CD14-positive monocyte (primary cell): ENCODE measurements at regions not wholly inside any gene's neighbourhood (a gene's known extent, or its start where the extent isn't known, plus 50 kb on each side); places are given as distances from the start of the nearest gene placed in this dataset.

Experiments used
- DNase-seq, 3 donors: peaks; one replicate each; pipeline ENCODE4 v3.0.0-alpha.2; 2011 to 2022
- H2AFZ ChIP-seq: 2 replicates; pipeline ENCODE4 v1.6.0; 2012; ENCODE audit warnings: mild to moderate bottlenecking, low read depth, low read length, inconsistent platforms; ENCODE audit not compliant: insufficient read depth, poor library complexity, severe bottlenecking
- H3K27ac ChIP-seq, 2 donors: 1 replicate in 1 of 2; 2 replicates in 1 of 2; pipeline ENCODE4 v1.5.1; 2012 to 2013; ENCODE audit warnings: low read length in 2 of 2, control low read depth in 1 of 2, inconsistent platforms in 1 of 2, low read depth in 1 of 2, mild to moderate bottlenecking in 1 of 2
- H3K27me3 ChIP-seq, 2 donors: one replicate each; pipeline versions ENCODE4 v1.6.0 to v1.6.1; 2011 to 2013; ENCODE audit warnings: low read length in 2 of 2; ENCODE audit not compliant: control insufficient read depth in 2 of 2, insufficient read depth in 2 of 2
- H3K36me3 ChIP-seq, 2 donors: replicated peaks in 1 of 2; 1 replicate in 1 of 2; 2 replicates in 1 of 2; pipeline versions ENCODE4 v1.5.1 to v1.6.1; 2012 to 2013; ENCODE audit warnings: low read length in 2 of 2, control low read depth in 1 of 2, inconsistent platforms in 1 of 2, mild to moderate bottlenecking in 1 of 2; ENCODE audit not compliant: insufficient read depth in 2 of 2, control insufficient read depth in 1 of 2
- H3K4me1 ChIP-seq, 2 donors: 1 replicate in 1 of 2; 2 replicates in 1 of 2; pipeline versions ENCODE4 v1.5.1 to v1.6.1; 2012 to 2013; ENCODE audit warnings: low read length in 2 of 2, control low read depth in 1 of 2, inconsistent platforms in 1 of 2, mild to moderate bottlenecking in 1 of 2, moderate library complexity in 1 of 2; ENCODE audit not compliant: insufficient read depth in 2 of 2, control insufficient read depth in 1 of 2
- H3K4me2 ChIP-seq: replicated peaks from 2 replicates; pipeline ENCODE3; 2012; ENCODE audit warnings: low read length, moderate library complexity, mild to moderate bottlenecking; ENCODE audit not compliant: poor library complexity, severe bottlenecking; ENCODE audit errors: extremely low read depth
- H3K4me3 ChIP-seq, 3 experiments: fragments of 200-600 bp in 1 of 3; sonication (generic) in 1 of 3; replicated peaks in 1 of 3; 1 replicate in 2 of 3; 2 replicates in 1 of 3; pipeline ENCODE4 v1.5.1; 2011 to 2013; ENCODE audit warnings: low read length in 3 of 3, mild to moderate bottlenecking in 3 of 3, control low read depth in 2 of 3, low read depth in 2 of 3, inconsistent platforms in 1 of 3, moderate library complexity in 1 of 3
- H3K79me2 ChIP-seq: 2 replicates; pipeline ENCODE4 v1.6.0; 2012; ENCODE audit warnings: mild to moderate bottlenecking, control low read depth, inconsistent platforms, low read length, moderate library complexity; ENCODE audit not compliant: insufficient read depth
- H3K9ac ChIP-seq: 2 replicates; pipeline ENCODE4 v1.6.0; 2017; ENCODE audit warnings: low read length, mild to moderate bottlenecking; ENCODE audit not compliant: insufficient read depth, poor library complexity, severe bottlenecking
- H3K9me3 ChIP-seq, 2 donors: replicated peaks in 1 of 2; 1 replicate in 1 of 2; 2 replicates in 1 of 2; pipeline versions ENCODE4 v1.5.1 to v1.6.1; 2012 to 2013; ENCODE audit warnings: low read length in 2 of 2, control low read depth in 1 of 2; ENCODE audit not compliant: control insufficient read depth in 1 of 2, insufficient read depth in 1 of 2
- H4K20me1 ChIP-seq: 2 replicates; pipeline ENCODE4 v1.6.0; 2012; ENCODE audit warnings: mild to moderate bottlenecking, low read length, control low read depth, moderate library complexity; ENCODE audit not compliant: insufficient read depth
- H3K27ac Mint-ChIP-seq, 7 donors: one replicate each; pipeline ENCODE4 v1.8.0; 2020; ENCODE audit warnings: mild to moderate bottlenecking in 7 of 7, mixed read lengths in 7 of 7, moderate library complexity in 6 of 7, inconsistent platforms in 2 of 7
- H3K27me3 Mint-ChIP-seq, 3 donors: one replicate each; pipeline ENCODE4 v1.8.0; 2021 to 2022; ENCODE audit warnings: low read depth in 3 of 3, mild to moderate bottlenecking in 3 of 3, mixed read lengths in 3 of 3, moderate library complexity in 3 of 3, inconsistent platforms in 1 of 3
- H3K36me3 Mint-ChIP-seq, 2 donors: one replicate each; pipeline ENCODE4 v1.8.0; 2020; ENCODE audit warnings: mixed read lengths in 2 of 2, inconsistent platforms in 1 of 2, mild to moderate bottlenecking in 1 of 2
- H3K4me1 Mint-ChIP-seq: one replicate; pipeline ENCODE4 v1.8.0; 2020; ENCODE audit warnings: mild to moderate bottlenecking, mixed read lengths
- H3K4me3 Mint-ChIP-seq, 2 donors: one replicate each; pipeline ENCODE4 v1.8.0; 2020; ENCODE audit warnings: mild to moderate bottlenecking in 2 of 2, mixed read lengths in 2 of 2, moderate library complexity in 1 of 2
- H3K9me3 Mint-ChIP-seq, 7 donors: one replicate each; pipeline ENCODE4 v1.8.0; 2020 to 2022; ENCODE audit warnings: mixed read lengths in 7 of 7, mild to moderate bottlenecking in 6 of 7, moderate library complexity in 6 of 7, inconsistent platforms in 2 of 7
- WGBS: methylation state at CpG from one replicate; pipeline ENCODE4 v1.1.5; 2013; ENCODE audit warnings: missing lambda C conversion rate; ENCODE audit not compliant: insufficient coverage; 5-methylcytosine and 5-hydroxymethylcytosine counted together
- intact Hi-C, 2 donors: fragments of 100-400 bp; cut with micrococcal nuclease; formaldehyde crosslinking; loops; one replicate each; pipeline versions ENCODE4 v1.15.0 to v1.15.1; 2023
- TF ChIP-seq, protein P1 (sequence below): fragments of 200-600 bp; IDR thresholded peaks from one replicate; pipeline ENCODE4 v1.8.0; 2022; ENCODE audit warnings: antibody characterized with exemption, mild to moderate bottlenecking

DNA sequence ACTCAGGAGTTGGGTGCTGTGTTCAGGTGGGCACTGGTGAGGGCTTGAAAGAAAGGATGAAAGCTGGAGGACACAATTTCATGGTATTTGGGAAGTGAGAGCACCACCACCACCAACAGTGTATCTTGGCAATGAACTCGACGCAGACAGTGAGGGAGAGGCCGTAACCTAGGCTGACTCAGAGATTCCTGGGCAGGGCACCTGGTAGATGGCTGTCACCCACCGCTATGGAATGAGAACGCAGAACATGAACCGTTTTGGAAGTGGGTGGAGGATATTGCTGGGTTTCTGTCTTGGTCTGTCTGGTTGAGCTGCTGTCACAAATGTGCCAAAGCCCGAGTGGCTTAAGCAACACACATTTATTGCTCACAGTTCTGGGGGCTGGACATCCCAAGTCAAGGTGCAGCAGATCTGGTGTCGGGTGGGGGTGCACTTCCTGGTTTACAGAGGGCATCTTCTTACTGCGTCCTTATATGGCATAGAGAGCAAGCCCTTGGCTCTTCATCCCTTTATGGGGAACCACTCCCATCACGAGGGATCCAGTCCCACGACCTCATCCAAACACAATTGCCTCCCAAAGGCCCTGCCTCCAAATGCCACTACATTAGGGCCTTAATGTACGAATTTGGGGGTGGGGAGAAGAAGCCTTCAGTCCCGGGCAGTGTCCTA is 246.3 kb downstream of the SIPA1L2 start:
- peaks cover 0 to 4% (median 0%) of the 10 kb centered on the region in 7 donors for H3K9me3 Mint-ChIP-seq

DNA sequence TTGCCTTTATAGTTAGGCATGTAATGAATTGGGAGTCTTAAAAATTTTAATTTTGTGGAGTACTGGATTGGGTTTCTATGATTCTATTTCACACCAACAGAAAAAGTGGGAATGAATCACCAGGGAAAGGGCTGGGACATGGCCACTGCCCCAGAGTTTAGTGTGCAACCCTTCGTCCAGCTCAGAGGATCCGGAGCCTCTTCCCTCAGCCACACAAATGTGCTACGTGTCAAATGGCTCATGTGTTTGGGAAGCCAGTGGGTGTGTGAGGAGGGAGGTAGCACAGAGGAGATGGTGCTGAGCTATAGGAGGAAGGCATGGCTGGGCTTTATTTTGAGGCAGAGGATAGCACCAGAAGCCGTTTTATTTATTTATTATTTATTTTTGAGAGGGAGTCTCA is 247.3 kb downstream of the SIPA1L2 start:
- Histone ChIP-seq H3K79me2 (no peaks in the 10 kb centered on the region), H3K27ac (no peak overlapping the region), H3K9me3 (no peaks in the 10 kb centered on the region), H3K9ac (no peak overlapping the region), H4K20me1 (no peaks in the 10 kb centered on the region), H3K27me3 (no peaks in the 10 kb centered on the region), H3K4me2 (no peak overlapping the region), H2AFZ (no peak overlapping the region), H3K4me3 (no peak overlapping the region), H3K4me1 (no peaks in the 10 kb centered on the region), H3K36me3 (no peaks in the 10 kb centered on the region)
- H3K9me3 Mint-ChIP-seq, result peaks cover 0 to 4% (median 0%) of the 10 kb centered on the region in 7 donors
- H3K36me3 Mint-ChIP-seq, result no peaks in the 10 kb centered on the region
- H3K27me3 Mint-ChIP-seq, result peaks cover 5 to 17% (median 13%) of the 10 kb centered on the region in 3 donors
- no peaks in the 10 kb centered on the region for H3K4me1 Mint-ChIP-seq
- intact Hi-C loops, result no loop called here
- H3K4me3 Mint-ChIP-seq, result no peak overlapping the region
- TF ChIP-seq, protein P1, sequence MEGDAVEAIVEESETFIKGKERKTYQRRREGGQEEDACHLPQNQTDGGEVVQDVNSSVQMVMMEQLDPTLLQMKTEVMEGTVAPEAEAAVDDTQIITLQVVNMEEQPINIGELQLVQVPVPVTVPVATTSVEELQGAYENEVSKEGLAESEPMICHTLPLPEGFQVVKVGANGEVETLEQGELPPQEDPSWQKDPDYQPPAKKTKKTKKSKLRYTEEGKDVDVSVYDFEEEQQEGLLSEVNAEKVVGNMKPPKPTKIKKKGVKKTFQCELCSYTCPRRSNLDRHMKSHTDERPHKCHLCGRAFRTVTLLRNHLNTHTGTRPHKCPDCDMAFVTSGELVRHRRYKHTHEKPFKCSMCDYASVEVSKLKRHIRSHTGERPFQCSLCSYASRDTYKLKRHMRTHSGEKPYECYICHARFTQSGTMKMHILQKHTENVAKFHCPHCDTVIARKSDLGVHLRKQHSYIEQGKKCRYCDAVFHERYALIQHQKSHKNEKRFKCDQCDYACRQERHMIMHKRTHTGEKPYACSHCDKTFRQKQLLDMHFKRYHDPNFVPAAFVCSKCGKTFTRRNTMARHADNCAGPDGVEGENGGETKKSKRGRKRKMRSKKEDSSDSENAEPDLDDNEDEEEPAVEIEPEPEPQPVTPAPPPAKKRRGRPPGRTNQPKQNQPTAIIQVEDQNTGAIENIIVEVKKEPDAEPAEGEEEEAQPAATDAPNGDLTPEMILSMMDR, result no peak
- no peak for DNase-seq
- H3K27ac Mint-ChIP-seq, result no peak overlapping the region
- 83% methylated on average over 1 of the region's 4 CpGs for WGBS

More for the DNA sequence above, 246.3 kb downstream of the SIPA1L2 start:
- Histone ChIP-seq H3K27me3 (no peaks in the 10 kb centered on the region), H3K4me3 (no peak overlapping the region), H3K27ac (no peak overlapping the region), H3K4me1 (no peaks in the 10 kb centered on the region), H3K9ac (no peak overlapping the region), H3K36me3 (no peaks in the 10 kb centered on the region), H4K20me1 (no peaks in the 10 kb centered on the region), H3K79me2 (no peaks in the 10 kb centered on the region), H3K4me2 (no peak overlapping the region), H3K9me3 (no peaks in the 10 kb centered on the region), H2AFZ (no peak overlapping the region)
- no peak overlapping the region for H3K4me3 Mint-ChIP-seq
- H3K36me3 Mint-ChIP-seq, result no peaks in the 10 kb centered on the region
- TF ChIP-seq, protein P1, result no peak
- no peak overlapping the region for H3K27ac Mint-ChIP-seq
- WGBS, result 94% methylated on average over 8 of the region's 13 CpGs
- H3K27me3 Mint-ChIP-seq, result peaks cover 5 to 17% (median 13%) of the 10 kb centered on the region in 3 donors
- H3K4me1 Mint-ChIP-seq, result no peaks in the 10 kb centered on the region
- intact Hi-C loops, result no loop called here
- no peak for DNase-seq
